ENCODE measurements at regions not wholly inside any gene's neighbourhood (a gene's known extent, or its start where the extent isn't known, plus 50 kb on each side); places are given as distances from the start of the nearest gene placed in this dataset.

DNA sequence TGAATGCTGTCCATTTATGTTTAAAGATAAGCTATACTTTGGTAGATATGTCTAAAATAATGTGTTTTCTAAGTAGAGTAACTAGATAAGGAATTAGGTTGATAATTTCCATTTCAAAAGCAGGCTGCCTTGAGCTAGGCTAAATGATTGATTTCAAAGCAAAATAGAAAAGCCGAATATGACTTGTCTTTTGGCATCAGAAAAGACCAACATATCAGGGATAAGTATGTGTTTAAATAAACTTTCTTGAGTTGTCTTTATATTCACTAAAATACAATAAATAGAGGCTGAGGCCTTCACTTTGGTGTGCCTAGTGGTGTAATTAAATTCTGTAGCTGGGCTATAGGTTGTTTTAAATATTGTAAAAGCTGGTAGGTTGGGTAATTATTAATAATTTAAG, 569.0 kb downstream of the TAF11L14 start (continued):
- TF ChIP-seq, protein P1, sequence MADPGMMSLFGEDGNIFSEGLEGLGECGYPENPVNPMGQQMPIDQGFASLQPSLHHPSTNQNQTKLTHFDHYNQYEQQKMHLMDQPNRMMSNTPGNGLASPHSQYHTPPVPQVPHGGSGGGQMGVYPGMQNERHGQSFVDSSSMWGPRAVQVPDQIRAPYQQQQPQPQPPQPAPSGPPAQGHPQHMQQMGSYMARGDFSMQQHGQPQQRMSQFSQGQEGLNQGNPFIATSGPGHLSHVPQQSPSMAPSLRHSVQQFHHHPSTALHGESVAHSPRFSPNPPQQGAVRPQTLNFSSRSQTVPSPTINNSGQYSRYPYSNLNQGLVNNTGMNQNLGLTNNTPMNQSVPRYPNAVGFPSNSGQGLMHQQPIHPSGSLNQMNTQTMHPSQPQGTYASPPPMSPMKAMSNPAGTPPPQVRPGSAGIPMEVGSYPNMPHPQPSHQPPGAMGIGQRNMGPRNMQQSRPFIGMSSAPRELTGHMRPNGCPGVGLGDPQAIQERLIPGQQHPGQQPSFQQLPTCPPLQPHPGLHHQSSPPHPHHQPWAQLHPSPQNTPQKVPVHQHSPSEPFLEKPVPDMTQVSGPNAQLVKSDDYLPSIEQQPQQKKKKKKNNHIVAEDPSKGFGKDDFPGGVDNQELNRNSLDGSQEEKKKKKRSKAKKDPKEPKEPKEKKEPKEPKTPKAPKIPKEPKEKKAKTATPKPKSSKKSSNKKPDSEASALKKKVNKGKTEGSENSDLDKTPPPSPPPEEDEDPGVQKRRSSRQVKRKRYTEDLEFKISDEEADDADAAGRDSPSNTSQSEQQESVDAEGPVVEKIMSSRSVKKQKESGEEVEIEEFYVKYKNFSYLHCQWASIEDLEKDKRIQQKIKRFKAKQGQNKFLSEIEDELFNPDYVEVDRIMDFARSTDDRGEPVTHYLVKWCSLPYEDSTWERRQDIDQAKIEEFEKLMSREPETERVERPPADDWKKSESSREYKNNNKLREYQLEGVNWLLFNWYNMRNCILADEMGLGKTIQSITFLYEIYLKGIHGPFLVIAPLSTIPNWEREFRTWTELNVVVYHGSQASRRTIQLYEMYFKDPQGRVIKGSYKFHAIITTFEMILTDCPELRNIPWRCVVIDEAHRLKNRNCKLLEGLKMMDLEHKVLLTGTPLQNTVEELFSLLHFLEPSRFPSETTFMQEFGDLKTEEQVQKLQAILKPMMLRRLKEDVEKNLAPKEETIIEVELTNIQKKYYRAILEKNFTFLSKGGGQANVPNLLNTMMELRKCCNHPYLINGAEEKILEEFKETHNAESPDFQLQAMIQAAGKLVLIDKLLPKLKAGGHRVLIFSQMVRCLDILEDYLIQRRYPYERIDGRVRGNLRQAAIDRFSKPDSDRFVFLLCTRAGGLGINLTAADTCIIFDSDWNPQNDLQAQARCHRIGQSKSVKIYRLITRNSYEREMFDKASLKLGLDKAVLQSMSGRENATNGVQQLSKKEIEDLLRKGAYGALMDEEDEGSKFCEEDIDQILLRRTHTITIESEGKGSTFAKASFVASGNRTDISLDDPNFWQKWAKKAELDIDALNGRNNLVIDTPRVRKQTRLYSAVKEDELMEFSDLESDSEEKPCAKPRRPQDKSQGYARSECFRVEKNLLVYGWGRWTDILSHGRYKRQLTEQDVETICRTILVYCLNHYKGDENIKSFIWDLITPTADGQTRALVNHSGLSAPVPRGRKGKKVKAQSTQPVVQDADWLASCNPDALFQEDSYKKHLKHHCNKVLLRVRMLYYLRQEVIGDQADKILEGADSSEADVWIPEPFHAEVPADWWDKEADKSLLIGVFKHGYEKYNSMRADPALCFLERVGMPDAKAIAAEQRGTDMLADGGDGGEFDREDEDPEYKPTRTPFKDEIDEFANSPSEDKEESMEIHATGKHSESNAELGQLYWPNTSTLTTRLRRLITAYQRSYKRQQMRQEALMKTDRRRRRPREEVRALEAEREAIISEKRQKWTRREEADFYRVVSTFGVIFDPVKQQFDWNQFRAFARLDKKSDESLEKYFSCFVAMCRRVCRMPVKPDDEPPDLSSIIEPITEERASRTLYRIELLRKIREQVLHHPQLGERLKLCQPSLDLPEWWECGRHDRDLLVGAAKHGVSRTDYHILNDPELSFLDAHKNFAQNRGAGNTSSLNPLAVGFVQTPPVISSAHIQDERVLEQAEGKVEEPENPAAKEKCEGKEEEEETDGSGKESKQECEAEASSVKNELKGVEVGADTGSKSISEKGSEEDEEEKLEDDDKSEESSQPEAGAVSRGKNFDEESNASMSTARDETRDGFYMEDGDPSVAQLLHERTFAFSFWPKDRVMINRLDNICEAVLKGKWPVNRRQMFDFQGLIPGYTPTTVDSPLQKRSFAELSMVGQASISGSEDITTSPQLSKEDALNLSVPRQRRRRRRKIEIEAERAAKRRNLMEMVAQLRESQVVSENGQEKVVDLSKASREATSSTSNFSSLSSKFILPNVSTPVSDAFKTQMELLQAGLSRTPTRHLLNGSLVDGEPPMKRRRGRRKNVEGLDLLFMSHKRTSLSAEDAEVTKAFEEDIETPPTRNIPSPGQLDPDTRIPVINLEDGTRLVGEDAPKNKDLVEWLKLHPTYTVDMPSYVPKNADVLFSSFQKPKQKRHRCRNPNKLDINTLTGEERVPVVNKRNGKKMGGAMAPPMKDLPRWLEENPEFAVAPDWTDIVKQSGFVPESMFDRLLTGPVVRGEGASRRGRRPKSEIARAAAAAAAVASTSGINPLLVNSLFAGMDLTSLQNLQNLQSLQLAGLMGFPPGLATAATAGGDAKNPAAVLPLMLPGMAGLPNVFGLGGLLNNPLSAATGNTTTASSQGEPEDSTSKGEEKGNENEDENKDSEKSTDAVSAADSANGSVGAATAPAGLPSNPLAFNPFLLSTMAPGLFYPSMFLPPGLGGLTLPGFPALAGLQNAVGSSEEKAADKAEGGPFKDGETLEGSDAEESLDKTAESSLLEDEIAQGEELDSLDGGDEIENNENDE (IDR thresholded peaks at IDR 0.05; ENCODE audit: insufficient replicate concordance, low read length), result no peak
- no peak for TF ChIP-seq NANOG (IDR thresholded peaks at IDR 0.05; ENCODE audit: insufficient read depth, low read depth, low read length, poor library complexity, severe bottlenecking)
- TF ChIP-seq PHF8 (conservative IDR thresholded peaks at IDR 0.05; ENCODE audit: low read depth, low read length), result no peak
- TF ChIP-seq EGR1 (IDR thresholded peaks at IDR 0.05; ENCODE audit: borderline replicate concordance, low read depth, low read length), result no peak
- TF ChIP-seq NRF1 (IDR thresholded peaks at IDR 0.05; ENCODE audit: low read depth, low read length), result no peak
- no peak for TF ChIP-seq GABPA (IDR thresholded peaks at IDR 0.05; ENCODE audit: borderline replicate concordance, insufficient read depth, low read length)
- no peak for TF ChIP-seq CTBP2 (IDR thresholded peaks at IDR 0.05; ENCODE audit: borderline replicate concordance, insufficient read depth, insufficient read length, low read length)
- TF ChIP-seq HDAC6 (IDR thresholded peaks at IDR 0.05; ENCODE audit: low read depth, low read length), result no peak
- TF ChIP-seq POU5F1 (IDR thresholded peaks at IDR 0.05; ENCODE audit: low read depth, low read length), result no peak
- no peak for TF ChIP-seq SIN3A (conservative IDR thresholded peaks at IDR 0.05 in 1 of 2, IDR thresholded peaks at IDR 0.05 in 1 of 2; ENCODE audit: low read depth in 1 of 2, low read length in 2 of 2)
- TF ChIP-seq MAFK (IDR thresholded peaks at IDR 0.05; ENCODE audit: low read depth, low read length), result no peak

All from H1 (cell line).